DND-41 (cell line): ENCODE measurements at regions not wholly inside any gene's neighbourhood (a gene's known extent, or its start where the extent isn't known, plus 50 kb on each side); places are given as distances from the start of the nearest gene placed in this dataset.
"Not testable (repeated sequence)": the region's sequence is repeated elsewhere in the genome, so short reads cannot be mapped to it uniquely, and the experiment has no call there.

Source experiments
- CTCF ChIP-seq: IDR thresholded peaks from 2 replicates; pipeline ENCODE4 v1.5.1; 2012; ENCODE audit warnings: borderline replicate concordance, low read length, moderate library complexity, mild to moderate bottlenecking; ENCODE audit not compliant: poor library complexity, severe bottlenecking; ENCODE audit errors: extremely low read depth
- EZH2 ChIP-seq: IDR thresholded peaks from 3 replicates; pipeline ENCODE4 v1.6.1; 2012; ENCODE audit warnings: borderline replicate concordance, low read depth, mild to moderate bottlenecking, moderate library complexity, low read length, inconsistent platforms; ENCODE audit not compliant: severe bottlenecking

- TF ChIP-seq CTCF, EZH2: not testable (repeated sequence)
Observed at GRCh38 chrY:18298461-18298860, 248.1 kb upstream of the HSFY1 start.
